GM12878 (cell line): ENCODE measurements at regions not wholly inside any gene's neighbourhood (a gene's known extent, or its start where the extent isn't known, plus 50 kb on each side); places are given as distances from the start of the nearest gene placed in this dataset.

Experiments used
- ATAC-seq: fragments of 200-7000 bp; cut with Tn5 transposase; 3 replicates; pipeline ENCODE4 v1.9.1; 2020; ENCODE audit warnings: mild to moderate bottlenecking, moderate library complexity
- BruUV-seq: library from RNA; stranded (reverse); fragments of 400-500 nt; replicated peaks from 2 replicates; lab custom pipeline; 2021; lab: Mats Ljungman, UMichigan
- CTCF ChIA-PET: fragments of 300-600 bp; sonication (Branson Sonifier 250); formaldehyde crosslinking; extraction: SDS; loops from one replicate; lab custom pipeline; 2021; ENCODE audit warnings: inconsistent platforms; lab: Yijun Ruan, JAX
- POLR2A ChIA-PET: fragments of 350-600 bp; formaldehyde crosslinking; extraction: SDS; loops from one replicate; lab custom pipeline; 2021; ENCODE audit warnings: inconsistent platforms; lab: Charles Lee
- RAD21 ChIA-PET: fragments of 300-600 bp; sonication (Branson Sonifier 250); formaldehyde crosslinking; loops from one replicate; lab custom pipeline; 2023; ENCODE audit warnings: antibody characterized with exemption; ENCODE audit not compliant: unreplicated experiment; lab: Charles Lee
- SMC1A ChIA-PET: fragments of 300-600 bp; sonication (Branson Sonifier 250); formaldehyde crosslinking; loops from one replicate; lab custom pipeline; 2023; ENCODE audit not compliant: unreplicated experiment, uncharacterized antibody; lab: Charles Lee
- DNase-seq: peaks from one replicate; pipeline ENCODE4 v3.0.0-alpha.2; 2011; ENCODE audit warnings: low read depth, low spot score
- FAIRE-seq: peaks from 3 replicates; lab custom pipeline; 2011; peaks lifted over from hg19 to GRCh38; lab: Jason Lieb, UNC
- H2AFZ ChIP-seq: 2 replicates; pipeline ENCODE4 v1.6.0; 2011; ENCODE audit warnings: low read depth, low read length, control low read depth; ENCODE audit not compliant: control insufficient read depth
- H3K27ac ChIP-seq: 2 replicates; pipeline ENCODE4 v1.5.1; 2011; ENCODE audit warnings: control low read depth; ENCODE audit not compliant: control insufficient read depth, insufficient read depth
- H3K27me3 ChIP-seq, 2 experiments: replicated peaks in 1 of 2; 2 replicates each; pipeline versions ENCODE4 v1.6.0 to v1.6.1; 2011; ENCODE audit warnings: low read length in 1 of 2; ENCODE audit not compliant: control insufficient read depth in 2 of 2, insufficient read depth in 2 of 2
- H3K36me3 ChIP-seq, 2 experiments: 2 replicates each; pipeline ENCODE4 v1.5.1; 2011; ENCODE audit warnings: low read length in 1 of 2; ENCODE audit not compliant: control insufficient read depth in 2 of 2, insufficient read depth in 2 of 2
- H3K4me1 ChIP-seq: 2 replicates; pipeline ENCODE4 v1.6.1; 2011; ENCODE audit warnings: mild to moderate bottlenecking, low read length, moderate library complexity, mixed read lengths; ENCODE audit not compliant: control insufficient read depth, insufficient read depth
- H3K4me2 ChIP-seq: 2 replicates; pipeline ENCODE4 v1.6.0; 2011; ENCODE audit warnings: control low read depth; ENCODE audit not compliant: control insufficient read depth, insufficient read depth
- H3K4me3 ChIP-seq: fragments of 200-600 bp; sonication (generic); 2 replicates; pipeline ENCODE4 v1.5.1; 2016
- H3K79me2 ChIP-seq: 2 replicates; pipeline ENCODE4 v1.6.0; 2011; ENCODE audit warnings: low read length; ENCODE audit not compliant: control insufficient read depth, insufficient read depth
- H3K9ac ChIP-seq: 2 replicates; pipeline ENCODE4 v1.8.0; 2011; ENCODE audit warnings: low read length, control low read depth, mixed read lengths; ENCODE audit not compliant: control insufficient read depth, insufficient read depth
- H3K9me3 ChIP-seq: replicated peaks from 3 replicates; pipeline ENCODE4 v1.5.1; 2011; ENCODE audit warnings: mild to moderate bottlenecking, low read length; ENCODE audit not compliant: control insufficient read depth, insufficient read depth
- H4K20me1 ChIP-seq: 2 replicates; pipeline ENCODE4 v1.6.0; 2011; ENCODE audit not compliant: control insufficient read depth, insufficient read depth
- BRCA1 ChIP-seq: IDR thresholded peaks from 2 replicates; pipeline ENCODE4 v1.6.1; 2011; ENCODE audit warnings: low read depth, low read length, improper control_type of control experiment
- CEBPZ ChIP-seq: fragments of 150-350 bp; IDR thresholded peaks from 2 replicates; pipeline ENCODE4 v1.6.1; 2016; ENCODE audit warnings: low read depth, low read length
- CHD4 ChIP-seq: fragments of 200-600 bp; sonication (generic); IDR thresholded peaks from 2 replicates; pipeline ENCODE4 v1.6.1; 2016; ENCODE audit warnings: mild to moderate bottlenecking
- ELK1 ChIP-seq: IDR thresholded peaks from 2 replicates; pipeline ENCODE4 v1.6.1; 2012; ENCODE audit warnings: low read depth, low read length, improper control_type of control experiment
- FOS ChIP-seq: IDR thresholded peaks from 3 replicates; pipeline ENCODE4 v1.6.1; 2011; ENCODE audit warnings: borderline replicate concordance; ENCODE audit not compliant: insufficient read length; ENCODE audit errors: extremely low read depth
- HDGF ChIP-seq: fragments of 450-650 bp; IDR thresholded peaks from 2 replicates; pipeline ENCODE4 v1.6.1; 2016; ENCODE audit warnings: antibody characterized with exemption
- IRF5 ChIP-seq: fragments of 450-650 bp; IDR thresholded peaks from 2 replicates; pipeline ENCODE4 v1.6.1; 2017; ENCODE audit warnings: borderline replicate concordance
- JUNB ChIP-seq: IDR thresholded peaks from 2 replicates; pipeline ENCODE4 v1.6.1; 2016; ENCODE audit warnings: antibody characterized with exemption, mild to moderate bottlenecking
- JUND ChIP-seq: IDR thresholded peaks from 2 replicates; pipeline ENCODE4 v1.6.1; 2012; ENCODE audit warnings: low read depth, mild to moderate bottlenecking, low read length, improper control_type of control experiment, moderate library complexity
- MAX ChIP-seq: IDR thresholded peaks from 2 replicates; pipeline ENCODE4 v1.6.1; 2012; ENCODE audit warnings: low read depth, low read length, improper control_type of control experiment
- NBN ChIP-seq: fragments of 450-650 bp; IDR thresholded peaks from 2 replicates; pipeline ENCODE4 v1.6.1; 2016
- REST ChIP-seq: IDR thresholded peaks from 2 replicates; pipeline ENCODE4 v1.6.1; 2012; ENCODE audit warnings: mild to moderate bottlenecking, low read depth, low read length
- SP1 ChIP-seq: IDR thresholded peaks from one replicate; pipeline ENCODE4 v1.6.1; 2011; ENCODE audit warnings: low read depth, low read length
- SREBF1 ChIP-seq: IDR thresholded peaks from 2 replicates; pipeline ENCODE4 v1.6.1; 2012; ENCODE audit warnings: mild to moderate bottlenecking, low read length
- WRNIP1 ChIP-seq: IDR thresholded peaks from 2 replicates; pipeline ENCODE4 v1.6.1; 2011; ENCODE audit warnings: low read depth, low read length, improper control_type of control experiment, borderline replicate concordance
- ZNF384 ChIP-seq: IDR thresholded peaks from 2 replicates; pipeline ENCODE4 v1.6.1; 2012; ENCODE audit warnings: low read depth, mild to moderate bottlenecking, low read length, improper control_type of control experiment, borderline replicate concordance
- ZNF622 ChIP-seq: fragments of 450-650 bp; IDR thresholded peaks from 2 replicates; pipeline ENCODE4 v1.6.1; 2017; ENCODE audit warnings: mild to moderate bottlenecking, inconsistent platforms
- WGBS: methylation state at CpG from one replicate; pipeline ENCODE4 v1.1.6; 2016; ENCODE audit warnings: low lambda C conversion rate; ENCODE audit not compliant: insufficient replicate concordance, insufficient coverage; ENCODE audit errors: missing lambda C conversion rate; 5-methylcytosine and 5-hydroxymethylcytosine counted together
- in situ Hi-C: fragments of 300-500 bp; cut with MboI; formaldehyde crosslinking; loops from 9 replicates; pipeline ENCODE4 v1.14.3; 2018; ENCODE audit warnings: mixed read lengths
- intact Hi-C: fragments of 100-400 bp; cut with micrococcal nuclease; formaldehyde crosslinking; loops from one replicate; pipeline ENCODE4 v1.14.2; 2022; ENCODE audit not compliant: unreplicated experiment

GRCh38 chr15:35288580-35288979 is 203.5 kb upstream of the NANOGP8 start:
- H3K4me3 ChIP-seq: no peak overlapping the region
- CTCF ChIA-PET: interaction anchor here (0.6 to 6.0 kb wide), 25 partner anchors 8 to 467 kb away, joined by 3 to 199 read pairs (median 3); partner anchors contain the start of gene AQR
- no TSS peak for BruUV-seq
- intact Hi-C loops: loop anchor here (2.0 kb wide), 1 partner anchor 210 kb away; no protein-coding TSS in a partner anchor
- H3K36me3 ChIP-seq: no peaks in the 10 kb centered on the region
- H3K4me1 ChIP-seq: no peaks in the 10 kb centered on the region
- no peaks in the 10 kb centered on the region for H4K20me1 ChIP-seq
- no peak for FAIRE-seq
- H3K9me3 ChIP-seq: no peaks in the 10 kb centered on the region
- no peaks in the 10 kb centered on the region for H3K79me2 ChIP-seq
- no peak overlapping the region for H2AFZ ChIP-seq
- TF ChIP-seq JUND: no peak
- TF ChIP-seq IRF5: no peak
- TF ChIP-seq ELK1: no peak
- TF ChIP-seq MAX: no peak
- TF ChIP-seq JUNB: no peak
- TF ChIP-seq REST: no peak
- TF ChIP-seq FOS: no peak
- TF ChIP-seq CEBPZ: no peak
- no peak for TF ChIP-seq SREBF1
- no peak for TF ChIP-seq ZNF384
- TF ChIP-seq SP1: no peak
- no peak for TF ChIP-seq HDGF
- TF ChIP-seq CHD4: no peak
- TF ChIP-seq ZNF622: no peak
- no peak for TF ChIP-seq WRNIP1
- TF ChIP-seq BRCA1: no peak
- no peak for TF ChIP-seq NBN
- TF ChIP-seq, all 136 proteins: peak for 0
- H3K27ac ChIP-seq: no peak overlapping the region
- no peak overlapping the region for H3K4me2 ChIP-seq
- no peak overlapping the region for H3K9ac ChIP-seq
- ChIA-PET SMC1A (interaction anchor here (0.6 to 5.5 kb wide), 9 partner anchors 21 to 235 kb away, joined by 3 to 108 read pairs (median 4); no protein-coding TSS in a partner anchor), POLR2A (no interaction called here), RAD21 (interaction anchor here (0.7 to 3.4 kb wide), 8 partner anchors 13 to 260 kb away, joined by 3 to 100 read pairs (median 5); no protein-coding TSS in a partner anchor)
- in situ Hi-C loops: loop anchor here (5.0 kb wide), 1 partner anchor 159 kb away; no protein-coding TSS in a partner anchor
- 64% methylated on average over 3 of the region's 3 CpGs for WGBS
- ATAC-seq: no peak
- no peak for DNase-seq
- H3K27me3 ChIP-seq: no peaks in the 10 kb centered on the region
